ENCODE measurements at regions not wholly inside any gene's neighbourhood (a gene's known extent, or its start where the extent isn't known, plus 50 kb on each side); places are given as distances from the start of the nearest gene placed in this dataset.

DNA sequence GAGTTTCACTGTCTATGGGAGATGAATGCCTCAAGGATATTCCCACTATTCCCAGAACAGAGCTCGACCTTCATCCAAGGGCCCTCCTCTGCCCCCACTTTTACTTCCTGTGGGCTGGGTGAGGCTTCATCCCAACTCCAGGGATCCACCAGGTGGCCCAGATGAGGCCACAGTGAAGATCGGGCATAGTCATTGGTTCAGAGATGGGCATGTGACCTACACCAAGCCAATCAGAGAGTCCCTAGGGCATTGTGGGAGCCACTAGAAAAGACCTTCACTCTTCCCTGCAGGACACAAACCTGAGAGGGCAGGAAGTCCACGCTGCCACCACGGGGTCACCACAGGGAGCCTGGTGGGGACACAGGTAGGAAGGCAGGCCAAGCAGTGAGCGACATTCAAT is 72.9 kb upstream of the SLC22A16 start (continued):
- TF ChIP-seq, protein P1, sequence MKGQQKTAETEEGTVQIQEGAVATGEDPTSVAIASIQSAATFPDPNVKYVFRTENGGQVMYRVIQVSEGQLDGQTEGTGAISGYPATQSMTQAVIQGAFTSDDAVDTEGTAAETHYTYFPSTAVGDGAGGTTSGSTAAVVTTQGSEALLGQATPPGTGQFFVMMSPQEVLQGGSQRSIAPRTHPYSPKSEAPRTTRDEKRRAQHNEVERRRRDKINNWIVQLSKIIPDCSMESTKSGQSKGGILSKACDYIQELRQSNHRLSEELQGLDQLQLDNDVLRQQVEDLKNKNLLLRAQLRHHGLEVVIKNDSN (CRISPR knock-in tag; IDR thresholded peaks at IDR 0.05) = peak; percentile 94
- TF ChIP-seq NFYB (IDR thresholded peaks at IDR 0.05; ENCODE audit: extremely low read depth, insufficient read length) = peak; percentile 19
- TF ChIP-seq, protein P2, sequence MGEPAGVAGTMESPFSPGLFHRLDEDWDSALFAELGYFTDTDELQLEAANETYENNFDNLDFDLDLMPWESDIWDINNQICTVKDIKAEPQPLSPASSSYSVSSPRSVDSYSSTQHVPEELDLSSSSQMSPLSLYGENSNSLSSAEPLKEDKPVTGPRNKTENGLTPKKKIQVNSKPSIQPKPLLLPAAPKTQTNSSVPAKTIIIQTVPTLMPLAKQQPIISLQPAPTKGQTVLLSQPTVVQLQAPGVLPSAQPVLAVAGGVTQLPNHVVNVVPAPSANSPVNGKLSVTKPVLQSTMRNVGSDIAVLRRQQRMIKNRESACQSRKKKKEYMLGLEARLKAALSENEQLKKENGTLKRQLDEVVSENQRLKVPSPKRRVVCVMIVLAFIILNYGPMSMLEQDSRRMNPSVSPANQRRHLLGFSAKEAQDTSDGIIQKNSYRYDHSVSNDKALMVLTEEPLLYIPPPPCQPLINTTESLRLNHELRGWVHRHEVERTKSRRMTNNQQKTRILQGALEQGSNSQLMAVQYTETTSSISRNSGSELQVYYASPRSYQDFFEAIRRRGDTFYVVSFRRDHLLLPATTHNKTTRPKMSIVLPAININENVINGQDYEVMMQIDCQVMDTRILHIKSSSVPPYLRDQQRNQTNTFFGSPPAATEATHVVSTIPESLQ (CRISPR knock-in tag; IDR thresholded peaks at IDR 0.05) = no peak

DNA sequence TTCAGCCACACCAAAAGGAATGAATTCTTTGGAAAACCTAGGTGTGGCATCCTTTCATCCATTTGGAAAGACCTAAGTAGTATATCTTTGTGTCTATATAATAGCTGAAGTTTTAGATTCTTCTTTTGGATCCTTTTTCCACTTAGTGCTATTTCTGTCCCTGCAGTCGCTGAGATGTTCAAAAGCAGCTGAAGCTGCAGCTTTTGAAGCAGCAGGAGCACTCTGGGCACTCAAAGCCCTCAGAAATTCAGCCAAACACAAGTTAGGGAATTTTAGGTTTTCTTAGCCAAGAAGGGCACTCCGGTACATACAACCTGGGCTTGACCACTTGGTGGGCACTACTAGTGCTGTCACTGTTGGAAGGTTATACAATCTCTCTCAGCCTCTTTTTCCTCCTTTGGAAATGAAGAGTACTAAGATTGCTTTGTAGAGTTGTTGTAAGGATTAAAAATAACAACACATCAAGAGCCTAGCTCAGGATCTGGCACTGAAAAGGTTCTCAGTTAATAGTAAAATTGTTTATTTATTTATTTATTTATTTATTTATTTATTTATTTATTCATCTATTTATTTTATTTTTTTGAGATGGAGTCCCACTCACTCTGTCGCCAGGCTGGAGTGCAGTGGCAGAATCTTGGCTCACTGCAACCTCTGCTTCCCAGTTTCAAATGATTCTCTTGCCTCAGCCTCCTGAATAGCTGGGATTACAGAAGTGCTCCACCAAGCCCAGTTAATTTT is 71.9 kb upstream of the SLC22A16 start:
- H3K4me3 ChIP-seq = no peak overlapping the region
- H4K20me1 ChIP-seq (replicated peaks; ENCODE audit: control insufficient read depth, insufficient read depth, low read length) = no peaks in the 10 kb centered on the region
- H3K36me3 ChIP-seq (ENCODE audit: control insufficient read depth, insufficient read depth, low read length) = no peaks in the 10 kb centered on the region
- ATAC-seq = no peak
- H3K4me1 ChIP-seq (replicated peaks in 1 of 2; ENCODE audit: control insufficient read depth in 2 of 2, insufficient read depth in 2 of 2, low read length in 2 of 2) = no peaks in the 10 kb centered on the region
- in situ Hi-C loops (cut with MboI) = no loop called here
- H3K27me3 ChIP-seq (ENCODE audit: control insufficient read depth in 2 of 2, insufficient read depth in 2 of 2, low read length in 2 of 2) = peaks cover 2 to 31% of the 10 kb centered on the region in 2 experiments; a peak in 3 of 5 replicates
- H3K9me1 ChIP-seq (ENCODE audit: control insufficient read depth, insufficient read depth, low read length) = no peaks in the 10 kb centered on the region
- no peak for DNase-seq (ENCODE audit: extremely low read depth in 1 of 4, low spot score in 3 of 4)
- 0% methylated on average over 3 of the region's 3 CpGs for WGBS (ENCODE audit: insufficient coverage, low coverage, missing lambda C conversion rate)
- H3K79me2 ChIP-seq (ENCODE audit: control insufficient read depth, insufficient read depth, low read length) = no peaks in the 10 kb centered on the region
- no peak overlapping the region for H2AFZ ChIP-seq (ENCODE audit: low read depth, low read length)
- intact Hi-C loops (cut with micrococcal nuclease) = no loop called here
- peaks cover 5% of the 10 kb centered on the region for H3K9me3 ChIP-seq (replicated peaks; ENCODE audit: control insufficient read depth, insufficient read depth, low read depth, low read length)
- CTCF ChIA-PET (ENCODE audit: low intra/inter-chr PET ratio) = no interaction called here
- BruUV-seq (replicated peaks) = no TSS peak
- FAIRE-seq = no peak
- H3K9ac ChIP-seq (ENCODE audit: insufficient read depth in 1 of 2, low read depth in 2 of 2, low read length in 2 of 2) = no peak overlapping the region
- H3K4me2 ChIP-seq (ENCODE audit: insufficient read depth, low read length) = no peak overlapping the region
- H3K27ac ChIP-seq (ENCODE audit: extremely low read depth, low read depth, low read length) = no peak overlapping the region
- POLR2A ChIA-PET = interaction anchor here (1.0 kb wide), 1 partner anchor 9 kb away, joined by 3 read pairs; no protein-coding TSS in a partner anchor
- TF ChIP-seq TAL1 (IDR thresholded peaks at IDR 0.05) (no peak), MTA1 (IDR thresholded peaks at IDR 0.05; ENCODE audit: borderline replicate concordance) (no peak), POU5F1 (IDR thresholded peaks at IDR 0.05; ENCODE audit: borderline replicate concordance, low read depth, low read length, partially characterized antibody) (no peak), HMG20A (CRISPR knock-in tag; conservative IDR thresholded peaks at IDR 0.05) (no peak), ZNF133 (CRISPR knock-in tag; IDR thresholded peaks at IDR 0.05) (no peak), MYNN (IDR thresholded peaks at IDR 0.05) (no peak), MYNN (CRISPR knock-in tag; IDR thresholded peaks at IDR 0.05) (no peak), ARHGAP35 (IDR thresholded peaks at IDR 0.05; ENCODE audit: partially characterized antibody) (no peak), SRF (CRISPR knock-in tag; IDR thresholded peaks at IDR 0.05) (no peak), MXI1 (IDR thresholded peaks at IDR 0.05; ENCODE audit: low read depth, low read length) (no peak), PCBP1 (IDR thresholded peaks at IDR 0.05; ENCODE audit: low read depth, low read length, poor library complexity, severe bottlenecking) (no peak), MEIS2 (IDR thresholded peaks at IDR 0.05; ENCODE audit: partially characterized antibody) (no peak)
- TF ChIP-seq, protein P3, sequence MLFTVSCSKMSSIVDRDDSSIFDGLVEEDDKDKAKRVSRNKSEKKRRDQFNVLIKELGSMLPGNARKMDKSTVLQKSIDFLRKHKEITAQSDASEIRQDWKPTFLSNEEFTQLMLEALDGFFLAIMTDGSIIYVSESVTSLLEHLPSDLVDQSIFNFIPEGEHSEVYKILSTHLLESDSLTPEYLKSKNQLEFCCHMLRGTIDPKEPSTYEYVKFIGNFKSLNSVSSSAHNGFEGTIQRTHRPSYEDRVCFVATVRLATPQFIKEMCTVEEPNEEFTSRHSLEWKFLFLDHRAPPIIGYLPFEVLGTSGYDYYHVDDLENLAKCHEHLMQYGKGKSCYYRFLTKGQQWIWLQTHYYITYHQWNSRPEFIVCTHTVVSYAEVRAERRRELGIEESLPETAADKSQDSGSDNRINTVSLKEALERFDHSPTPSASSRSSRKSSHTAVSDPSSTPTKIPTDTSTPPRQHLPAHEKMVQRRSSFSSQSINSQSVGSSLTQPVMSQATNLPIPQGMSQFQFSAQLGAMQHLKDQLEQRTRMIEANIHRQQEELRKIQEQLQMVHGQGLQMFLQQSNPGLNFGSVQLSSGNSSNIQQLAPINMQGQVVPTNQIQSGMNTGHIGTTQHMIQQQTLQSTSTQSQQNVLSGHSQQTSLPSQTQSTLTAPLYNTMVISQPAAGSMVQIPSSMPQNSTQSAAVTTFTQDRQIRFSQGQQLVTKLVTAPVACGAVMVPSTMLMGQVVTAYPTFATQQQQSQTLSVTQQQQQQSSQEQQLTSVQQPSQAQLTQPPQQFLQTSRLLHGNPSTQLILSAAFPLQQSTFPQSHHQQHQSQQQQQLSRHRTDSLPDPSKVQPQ (CRISPR knock-in tag; IDR thresholded peaks at IDR 0.05; ENCODE audit: borderline replicate concordance) = no peak

Data from K562 (cell line).